Caki2 (cell line): ENCODE measurements at regions not wholly inside any gene's neighbourhood (a gene's known extent, or its start where the extent isn't known, plus 50 kb on each side); places are given as distances from the start of the nearest gene placed in this dataset.
"Not testable (repeated sequence)": the region's sequence is repeated elsewhere in the genome, so short reads cannot be mapped to it uniquely, and the experiment has no call there.

Experiments used
- DNase-seq: peaks from one replicate; pipeline ENCODE4 v3.0.0-alpha.2; 2015; ENCODE audit warnings: low read depth
- in situ Hi-C: cut with HindIII; loops from 2 replicates; pipeline ENCODE4 v1.10.0; 2016; ENCODE audit warnings: low sequenced_read_pairs, low pct_unique_long_range_greater_than_20kb, mixed read lengths

GRCh38 chr9:74073897-74074296 lies 423.2 kb upstream of the RORB start:
- in situ Hi-C loops, result no loop called here
- no peak for DNase-seq

- peak; percentile 55 for DNase-seq
- in situ Hi-C loops, result no loop called here
These were observed 418.5 kb upstream of the RORB start for GRCh38 chr9:74078647-74079046.

- DNase-seq, in situ Hi-C loops: not testable (repeated sequence)
These were observed 416.5 kb upstream of the RORB start for GRCh38 chr9:74080652-74081051.

GRCh38 chr9:74083681-74084433 lies 413.3 kb upstream of the RORB start:
- in situ Hi-C loops, result no loop called here
- DNase-seq, result no peak

GRCh38 chr9:74085384-74086037 lies 411.6 kb upstream of the RORB start:
- in situ Hi-C loops, DNase-seq: not testable (repeated sequence)

GRCh38 chr9:74090921-74091320 lies 406.2 kb upstream of the RORB start:
- in situ Hi-C loops, DNase-seq: not testable (repeated sequence)

GRCh38 chr9:74092491-74092834 lies 404.7 kb upstream of the RORB start:
- DNase-seq, result no peak
- in situ Hi-C loops, result no loop called here

GRCh38 chr9:74094037-74094436 lies 403.1 kb upstream of the RORB start:
- in situ Hi-C loops, DNase-seq: not testable (repeated sequence)

- no peak for DNase-seq
- in situ Hi-C loops, result no loop called here
These were observed 402.4 kb upstream of the RORB start for GRCh38 chr9:74094766-74095165.

- in situ Hi-C loops, result no loop called here
- DNase-seq, result no peak
These were observed 401.2 kb upstream of the RORB start for GRCh38 chr9:74095925-74096324.

- in situ Hi-C loops, result no loop called here
- DNase-seq, result no peak
These were observed 400.7 kb upstream of the RORB start for GRCh38 chr9:74096420-74096819.

GRCh38 chr9:74100042-74100441 lies 397.1 kb upstream of the RORB start:
- DNase-seq, result no peak
- in situ Hi-C loops, result no loop called here

GRCh38 chr9:74102148-74102547 lies 395.0 kb upstream of the RORB start:
- DNase-seq, result not testable (repeated sequence)

GRCh38 chr9:74102702-74103101 lies 394.4 kb upstream of the RORB start:
- no peak for DNase-seq
- in situ Hi-C loops, result no loop called here

More at GRCh38 chr9:74102148-74102547, 395.0 kb upstream of the RORB start:
- in situ Hi-C loops, result not testable (repeated sequence)

GRCh38 chr9:74107692-74108091 lies 389.4 kb upstream of the RORB start:
- no peak for DNase-seq
- in situ Hi-C loops, result no loop called here

- in situ Hi-C loops, result no loop called here
- no peak for DNase-seq
These were observed 381.2 kb upstream of the RORB start for GRCh38 chr9:74115976-74116375.

GRCh38 chr9:74117151-74117550 lies 380.0 kb upstream of the RORB start:
- in situ Hi-C loops, result no loop called here
- DNase-seq, result no peak

GRCh38 chr9:74117731-74118130 lies 379.4 kb upstream of the RORB start:
- in situ Hi-C loops, result no loop called here
- peak; percentile 30 for DNase-seq

GRCh38 chr9:74120061-74120460 lies 377.1 kb upstream of the RORB start:
- DNase-seq, result no peak
- in situ Hi-C loops, result no loop called here

GRCh38 chr9:74120470-74120869 lies 376.7 kb upstream of the RORB start:
- no peak for DNase-seq
- in situ Hi-C loops, result no loop called here
